ENCODE measurements at regions not wholly inside any gene's neighbourhood (a gene's known extent, or its start where the extent isn't known, plus 50 kb on each side); places are given as distances from the start of the nearest gene placed in this dataset.

DNA sequence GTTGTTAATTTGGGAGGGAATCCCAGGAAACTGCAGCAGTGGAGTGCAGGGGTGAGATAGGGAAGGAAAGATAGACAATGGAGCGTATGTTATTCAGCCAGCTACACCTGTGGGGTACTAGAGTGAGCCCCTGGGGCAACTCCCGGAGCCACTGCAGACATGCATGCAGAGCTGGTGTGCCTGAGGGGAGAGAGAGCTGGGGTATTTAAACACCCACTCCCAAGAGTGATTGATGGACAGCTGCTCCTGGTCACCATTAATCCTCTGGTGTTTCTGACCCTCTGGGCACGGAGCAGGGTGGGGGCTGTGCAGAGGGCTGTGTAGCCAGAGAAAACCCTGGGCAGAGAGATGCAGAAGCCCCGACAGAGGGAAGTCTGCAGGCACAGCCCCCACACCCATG lies 146.7 kb upstream of the CDH4 start:
- H3K27me3 ChIP-seq (ENCODE audit: low read length): no peaks in the 10 kb centered on the region
- intact Hi-C loops (cut with micrococcal nuclease): no loop called here
- CTCF ChIA-PET: no interaction called here

DNA sequence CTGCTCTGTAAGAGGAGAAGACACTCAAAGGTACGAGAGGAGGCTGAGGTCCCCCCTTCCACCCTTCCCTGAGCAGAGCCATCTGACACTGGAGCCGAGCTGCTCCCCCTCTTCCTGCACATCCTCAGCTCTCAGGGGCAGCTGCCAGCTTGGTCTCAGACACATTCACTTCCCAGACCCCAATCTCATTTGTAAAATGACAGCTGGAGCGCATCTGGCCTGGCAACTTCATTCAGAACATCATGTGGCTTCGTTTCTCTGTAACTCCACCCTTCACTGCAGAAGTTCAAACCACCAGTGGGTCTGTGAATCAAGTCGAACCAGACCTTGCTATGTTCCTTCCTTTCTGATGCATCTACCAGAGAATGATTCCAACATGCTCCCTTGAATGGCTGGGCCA lies 145.6 kb upstream of the CDH4 start:
- no peaks in the 10 kb centered on the region for H4K20me1 ChIP-seq (ENCODE audit: low read length)
- H3K9me3 ChIP-seq (ENCODE audit: low read length): no peaks in the 10 kb centered on the region
- intact Hi-C loops (cut with micrococcal nuclease): no loop called here
- no peak overlapping the region for H3K4me3 ChIP-seq (ENCODE audit: low read length)
- H3K36me3 ChIP-seq (ENCODE audit: low read depth, low read length): no peaks in the 10 kb centered on the region
- CTCF ChIA-PET: no interaction called here
- H3K9me2 ChIP-seq (replicated peaks; ENCODE audit: low read length): no peaks in the 10 kb centered on the region
- ATAC-seq (no peak), DNase-seq (no peak)
- POLR2A ChIA-PET (ENCODE audit: unreplicated experiment): no interaction called here
- no peaks in the 10 kb centered on the region for H3K27me3 ChIP-seq (ENCODE audit: low read length)
- TF ChIP-seq EZH2phosphoT487 (IDR thresholded peaks at IDR 0.05; ENCODE audit: borderline replicate concordance, low read length) (no peak), EZH2 (IDR thresholded peaks at IDR 0.05; ENCODE audit: low read length, unreplicated experiment) (no peak)
- TF ChIP-seq, protein P1, sequence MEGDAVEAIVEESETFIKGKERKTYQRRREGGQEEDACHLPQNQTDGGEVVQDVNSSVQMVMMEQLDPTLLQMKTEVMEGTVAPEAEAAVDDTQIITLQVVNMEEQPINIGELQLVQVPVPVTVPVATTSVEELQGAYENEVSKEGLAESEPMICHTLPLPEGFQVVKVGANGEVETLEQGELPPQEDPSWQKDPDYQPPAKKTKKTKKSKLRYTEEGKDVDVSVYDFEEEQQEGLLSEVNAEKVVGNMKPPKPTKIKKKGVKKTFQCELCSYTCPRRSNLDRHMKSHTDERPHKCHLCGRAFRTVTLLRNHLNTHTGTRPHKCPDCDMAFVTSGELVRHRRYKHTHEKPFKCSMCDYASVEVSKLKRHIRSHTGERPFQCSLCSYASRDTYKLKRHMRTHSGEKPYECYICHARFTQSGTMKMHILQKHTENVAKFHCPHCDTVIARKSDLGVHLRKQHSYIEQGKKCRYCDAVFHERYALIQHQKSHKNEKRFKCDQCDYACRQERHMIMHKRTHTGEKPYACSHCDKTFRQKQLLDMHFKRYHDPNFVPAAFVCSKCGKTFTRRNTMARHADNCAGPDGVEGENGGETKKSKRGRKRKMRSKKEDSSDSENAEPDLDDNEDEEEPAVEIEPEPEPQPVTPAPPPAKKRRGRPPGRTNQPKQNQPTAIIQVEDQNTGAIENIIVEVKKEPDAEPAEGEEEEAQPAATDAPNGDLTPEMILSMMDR (conservative IDR thresholded peaks at IDR 0.05; ENCODE audit: low read depth, low read length): no peak
- H3K9ac ChIP-seq (ENCODE audit: low read length): no peak overlapping the region
- H3K4me1 ChIP-seq (ENCODE audit: insufficient read depth, low read length): no peaks in the 10 kb centered on the region
- no peaks in the 10 kb centered on the region for H3K79me2 ChIP-seq (ENCODE audit: low read length)
- BruUV-seq (replicated peaks): no TSS peak
- H2AFZ ChIP-seq (ENCODE audit: low read length): no peak overlapping the region
- no peak overlapping the region for H3K4me2 ChIP-seq (ENCODE audit: low read length)
- no peak overlapping the region for H3K27ac ChIP-seq (ENCODE audit: low read length)
- H3F3A ChIP-seq (ENCODE audit: low read length, unreplicated experiment): no peaks in the 10 kb centered on the region

More for the DNA sequence above, 146.7 kb upstream of the CDH4 start:
- Histone ChIP-seq H3K36me3 (ENCODE audit: low read depth, low read length) (no peaks in the 10 kb centered on the region), H2AFZ (ENCODE audit: low read length) (no peak overlapping the region), H3K9me2 (replicated peaks; ENCODE audit: low read length) (no peaks in the 10 kb centered on the region), H3K79me2 (ENCODE audit: low read length) (no peaks in the 10 kb centered on the region), H3K4me1 (ENCODE audit: insufficient read depth, low read length) (no peaks in the 10 kb centered on the region), H3K4me3 (ENCODE audit: low read length) (no peak overlapping the region), H4K20me1 (ENCODE audit: low read length) (no peaks in the 10 kb centered on the region), H3K9me3 (ENCODE audit: low read length) (no peaks in the 10 kb centered on the region), H3K4me2 (ENCODE audit: low read length) (no peak overlapping the region), H3K9ac (ENCODE audit: low read length) (no peak overlapping the region), H3F3A (ENCODE audit: low read length, unreplicated experiment) (no peaks in the 10 kb centered on the region), H3K27ac (ENCODE audit: low read length) (no peak overlapping the region)
- TF ChIP-seq EZH2 (IDR thresholded peaks at IDR 0.05; ENCODE audit: low read length, unreplicated experiment) (no peak), EZH2phosphoT487 (IDR thresholded peaks at IDR 0.05; ENCODE audit: borderline replicate concordance, low read length) (no peak)
- TF ChIP-seq, protein P1 (conservative IDR thresholded peaks at IDR 0.05; ENCODE audit: low read depth, low read length): no peak
- no peak for DNase-seq
- POLR2A ChIA-PET (ENCODE audit: unreplicated experiment): no interaction called here
- no TSS peak for BruUV-seq (replicated peaks)
- no peak for ATAC-seq

- no peaks in the 10 kb centered on the region for H3K4me1 ChIP-seq (ENCODE audit: insufficient read depth, low read length)
- intact Hi-C loops (cut with micrococcal nuclease): no loop called here
- CTCF ChIA-PET: no interaction called here
- BruUV-seq (replicated peaks): no TSS peak
- no peak overlapping the region for H3K27ac ChIP-seq (ENCODE audit: low read length)
- H3K9me2 ChIP-seq (replicated peaks; ENCODE audit: low read length): no peaks in the 10 kb centered on the region
- no peaks in the 10 kb centered on the region for H4K20me1 ChIP-seq (ENCODE audit: low read length)
- H3F3A ChIP-seq (ENCODE audit: low read length, unreplicated experiment): no peaks in the 10 kb centered on the region
- DNase-seq: no peak
- H3K4me3 ChIP-seq (ENCODE audit: low read length): no peak overlapping the region
- H3K27me3 ChIP-seq (ENCODE audit: low read length): peaks cover 3% of the 10 kb centered on the region; the same call in 1 of the 2 replicates
- no peak overlapping the region for H3K4me2 ChIP-seq (ENCODE audit: low read length)
- no peak overlapping the region for H2AFZ ChIP-seq (ENCODE audit: low read length)
- no peaks in the 10 kb centered on the region for H3K36me3 ChIP-seq (ENCODE audit: low read depth, low read length)
- no peak for ATAC-seq
- no peaks in the 10 kb centered on the region for H3K9me3 ChIP-seq (ENCODE audit: low read length)
- TF ChIP-seq EZH2 (IDR thresholded peaks at IDR 0.05; ENCODE audit: low read length, unreplicated experiment) (no peak), EZH2phosphoT487 (IDR thresholded peaks at IDR 0.05; ENCODE audit: borderline replicate concordance, low read length) (no peak)
- TF ChIP-seq, protein P1 (conservative IDR thresholded peaks at IDR 0.05; ENCODE audit: low read depth, low read length): no peak
- no peak overlapping the region for H3K9ac ChIP-seq (ENCODE audit: low read length)
- POLR2A ChIA-PET (ENCODE audit: unreplicated experiment): no interaction called here
- H3K79me2 ChIP-seq (ENCODE audit: low read length): no peaks in the 10 kb centered on the region
These were observed 142.7 kb upstream of the CDH4 start for GRCh38 chr20:61109221-61109805.
